ENCODE measurements at regions not wholly inside any gene's neighbourhood (a gene's known extent, or its start where the extent isn't known, plus 50 kb on each side); places are given as distances from the start of the nearest gene placed in this dataset.

GRCh38 chr1:55413286-55413685, 198.1 kb upstream of the USP24 start:
- Mint-ChIP-seq H3K9me3 (no peaks in the 10 kb centered on the region), H3K27me3 (peaks cover 4% of the 10 kb centered on the region), H3K4me1 (no peaks in the 10 kb centered on the region), H3K27ac (no peak overlapping the region), H3K4me3 (no peak overlapping the region), H3K36me3 (no peaks in the 10 kb centered on the region)
- DNase-seq: no peak
- CTCF ChIA-PET: no interaction called here

GRCh38 chr1:55412060-55412459, 196.9 kb upstream of the USP24 start:
- Mint-ChIP-seq H3K27me3 (peaks cover 4% of the 10 kb centered on the region), H3K27ac (no peak overlapping the region), H3K4me1 (no peaks in the 10 kb centered on the region), H3K36me3 (no peaks in the 10 kb centered on the region), H3K4me3 (no peak overlapping the region), H3K9me3 (no peaks in the 10 kb centered on the region)
- CTCF ChIA-PET: no interaction called here
- DNase-seq: no peak

- no peaks in the 10 kb centered on the region for H3K4me1 Mint-ChIP-seq
- no peak overlapping the region for H3K4me3 Mint-ChIP-seq
- H3K36me3 Mint-ChIP-seq: no peaks in the 10 kb centered on the region
- CTCF ChIA-PET: no interaction called here
- peaks cover 4% of the 10 kb centered on the region for H3K27me3 Mint-ChIP-seq
- no peak for DNase-seq
- no peaks in the 10 kb centered on the region for H3K9me3 Mint-ChIP-seq
- H3K27ac Mint-ChIP-seq: no peak overlapping the region
These were observed 187.7 kb upstream of the USP24 start for GRCh38 chr1:55402671-55403464.

- Mint-ChIP-seq H3K4me3 (no peak overlapping the region), H3K27ac (no peak overlapping the region), H3K27me3 (peaks cover 4% of the 10 kb centered on the region), H3K36me3 (no peaks in the 10 kb centered on the region), H3K4me1 (no peaks in the 10 kb centered on the region), H3K9me3 (no peaks in the 10 kb centered on the region)
- no peak for DNase-seq
- CTCF ChIA-PET: no interaction called here
These were observed 187.0 kb upstream of the USP24 start for GRCh38 chr1:55402142-55402541.

GRCh38 chr1:55400508-55400907, 185.3 kb upstream of the USP24 start:
- no peak for DNase-seq
- Mint-ChIP-seq H3K4me3 (no peak overlapping the region), H3K4me1 (no peaks in the 10 kb centered on the region), H3K9me3 (no peaks in the 10 kb centered on the region), H3K27ac (no peak overlapping the region), H3K27me3 (peaks cover 4% of the 10 kb centered on the region), H3K36me3 (no peaks in the 10 kb centered on the region)
- CTCF ChIA-PET: no interaction called here

GRCh38 chr1:55399346-55399745, 184.2 kb upstream of the USP24 start:
- H3K4me3 Mint-ChIP-seq: no peak overlapping the region
- no peaks in the 10 kb centered on the region for H3K4me1 Mint-ChIP-seq
- DNase-seq: no peak
- H3K27me3 Mint-ChIP-seq: peaks cover 4% of the 10 kb centered on the region
- no peaks in the 10 kb centered on the region for H3K36me3 Mint-ChIP-seq
- CTCF ChIA-PET: no interaction called here
- H3K9me3 Mint-ChIP-seq: no peaks in the 10 kb centered on the region
- no peak overlapping the region for H3K27ac Mint-ChIP-seq

GRCh38 chr1:55396381-55396891, 181.3 kb upstream of the USP24 start:
- Mint-ChIP-seq H3K27me3 (peaks cover 7% of the 10 kb centered on the region), H3K4me1 (no peaks in the 10 kb centered on the region), H3K27ac (no peak overlapping the region), H3K9me3 (no peaks in the 10 kb centered on the region), H3K36me3 (no peaks in the 10 kb centered on the region), H3K4me3 (no peak overlapping the region)
- CTCF ChIA-PET: interaction anchor here (1.6 kb wide), 1 partner anchor 21 kb away, joined by 7 read pairs; no protein-coding TSS in a partner anchor
- DNase-seq: no peak

- H3K4me3 Mint-ChIP-seq: no peak overlapping the region
- H3K9me3 Mint-ChIP-seq: peaks cover 1% of the 10 kb centered on the region
- H3K27me3 Mint-ChIP-seq: peaks cover 7% of the 10 kb centered on the region
- no peaks in the 10 kb centered on the region for H3K36me3 Mint-ChIP-seq
- CTCF ChIA-PET: no interaction called here
- no peak for DNase-seq
- H3K4me1 Mint-ChIP-seq: no peaks in the 10 kb centered on the region
- no peak overlapping the region for H3K27ac Mint-ChIP-seq
These were observed 173.8 kb upstream of the USP24 start for GRCh38 chr1:55388960-55389359.

GRCh38 chr1:55387145-55387544, 172.0 kb upstream of the USP24 start:
- Mint-ChIP-seq H3K4me1 (no peaks in the 10 kb centered on the region), H3K36me3 (no peaks in the 10 kb centered on the region), H3K27ac (no peak overlapping the region), H3K27me3 (peaks cover 7% of the 10 kb centered on the region), H3K4me3 (no peak overlapping the region), H3K9me3 (peaks cover 1% of the 10 kb centered on the region)
- DNase-seq: no peak
- CTCF ChIA-PET: interaction anchor here (1.4 kb wide), 1 partner anchor 8 kb away, joined by 9 read pairs; no protein-coding TSS in a partner anchor

GRCh38 chr1:55386456-55386855, 171.3 kb upstream of the USP24 start:
- H3K4me1 Mint-ChIP-seq: no peaks in the 10 kb centered on the region
- CTCF ChIA-PET: no interaction called here
- H3K36me3 Mint-ChIP-seq: no peaks in the 10 kb centered on the region
- no peak overlapping the region for H3K27ac Mint-ChIP-seq
- H3K27me3 Mint-ChIP-seq: peaks cover 4% of the 10 kb centered on the region
- peaks cover 1% of the 10 kb centered on the region for H3K9me3 Mint-ChIP-seq
- DNase-seq: no peak
- H3K4me3 Mint-ChIP-seq: no peak overlapping the region

GRCh38 chr1:55385402-55386018, 170.3 kb upstream of the USP24 start:
- Mint-ChIP-seq H3K9me3 (peaks cover 1% of the 10 kb centered on the region), H3K36me3 (no peaks in the 10 kb centered on the region), H3K4me1 (no peaks in the 10 kb centered on the region), H3K27me3 (peaks cover 3% of the 10 kb centered on the region), H3K4me3 (no peak overlapping the region), H3K27ac (no peak overlapping the region)
- CTCF ChIA-PET: no interaction called here
- no peak for DNase-seq

GRCh38 chr1:55384637-55385036, 169.5 kb upstream of the USP24 start:
- Mint-ChIP-seq H3K27me3 (peaks cover 3% of the 10 kb centered on the region), H3K36me3 (no peaks in the 10 kb centered on the region), H3K9me3 (peaks cover 1% of the 10 kb centered on the region), H3K27ac (no peak overlapping the region), H3K4me1 (no peaks in the 10 kb centered on the region), H3K4me3 (no peak overlapping the region)
- DNase-seq: no peak
- CTCF ChIA-PET: no interaction called here

- Mint-ChIP-seq H3K9me3 (peaks cover 1% of the 10 kb centered on the region), H3K4me1 (peaks cover 6% of the 10 kb centered on the region), H3K36me3 (no peaks in the 10 kb centered on the region), H3K27me3 (no peaks in the 10 kb centered on the region), H3K27ac (no peak overlapping the region), H3K4me3 (no peak overlapping the region)
- DNase-seq: no peak
- CTCF ChIA-PET: interaction anchor here (0.8 kb wide), 1 partner anchor 9 kb away, joined by 3 read pairs; no protein-coding TSS in a partner anchor
These were observed 167.7 kb upstream of the USP24 start for GRCh38 chr1:55382806-55383305.

- Mint-ChIP-seq H3K9me3 (peaks cover 1% of the 10 kb centered on the region), H3K27ac (no peak overlapping the region), H3K27me3 (no peaks in the 10 kb centered on the region), H3K36me3 (no peaks in the 10 kb centered on the region), H3K4me3 (no peak overlapping the region), H3K4me1 (peaks cover 6% of the 10 kb centered on the region)
- DNase-seq: no peak
- CTCF ChIA-PET: interaction anchor here (0.8 kb wide), 1 partner anchor 8 kb away, joined by 3 read pairs; no protein-coding TSS in a partner anchor
These were observed 166.8 kb upstream of the USP24 start for GRCh38 chr1:55381983-55382382.

- Mint-ChIP-seq H3K36me3 (no peaks in the 10 kb centered on the region), H3K27me3 (no peaks in the 10 kb centered on the region), H3K9me3 (peaks cover 1% of the 10 kb centered on the region), H3K4me3 (no peak overlapping the region), H3K4me1 (peaks cover 6% of the 10 kb centered on the region), H3K27ac (no peak overlapping the region)
- CTCF ChIA-PET: interaction anchor here (1.8 kb wide), 1 partner anchor 11 kb away, joined by 6 read pairs; no protein-coding TSS in a partner anchor
- DNase-seq: no peak
These were observed 166.3 kb upstream of the USP24 start for GRCh38 chr1:55381491-55381890.
